ENCODE measurements at regions not wholly inside any gene's neighbourhood (a gene's known extent, or its start where the extent isn't known, plus 50 kb on each side); places are given as distances from the start of the nearest gene placed in this dataset.

GRCh38 chr9:102700936-102701335 is 294.2 kb upstream of the CYLC2 start:
- in situ Hi-C loops (cut with HindIII; ENCODE audit: low pct_unique_long_range_greater_than_20kb, low sequenced_read_pairs): no loop called here
- Histone ChIP-seq H3K9me3 (ENCODE audit: control insufficient read depth, insufficient read depth, low read depth, low read length) (no peaks in the 10 kb centered on the region), H3K36me3 (ENCODE audit: control insufficient read depth, insufficient read depth, low read length) (no peaks in the 10 kb centered on the region), H3K4me1 (ENCODE audit: control insufficient read depth, insufficient read depth, low read length) (no peaks in the 10 kb centered on the region), H3K27ac (ENCODE audit: low read length) (no peak overlapping the region), H3K27me3 (ENCODE audit: control insufficient read depth, insufficient read depth, low read length) (no peaks in the 10 kb centered on the region), H3K4me3 (ENCODE audit: low read depth in 2 of 2, low read length in 2 of 2) (no peak overlapping the region)
- DNase-seq (ENCODE audit: low read depth, low spot score): no peak
- TF ChIP-seq SIN3A (IDR thresholded peaks at IDR 0.05; ENCODE audit: borderline replicate concordance, insufficient read depth, low read depth, low read length): no peak
- TF ChIP-seq TCF7L2 (IDR thresholded peaks at IDR 0.05; ENCODE audit: low read depth, low read length): no peak
- TF ChIP-seq, protein P1, sequence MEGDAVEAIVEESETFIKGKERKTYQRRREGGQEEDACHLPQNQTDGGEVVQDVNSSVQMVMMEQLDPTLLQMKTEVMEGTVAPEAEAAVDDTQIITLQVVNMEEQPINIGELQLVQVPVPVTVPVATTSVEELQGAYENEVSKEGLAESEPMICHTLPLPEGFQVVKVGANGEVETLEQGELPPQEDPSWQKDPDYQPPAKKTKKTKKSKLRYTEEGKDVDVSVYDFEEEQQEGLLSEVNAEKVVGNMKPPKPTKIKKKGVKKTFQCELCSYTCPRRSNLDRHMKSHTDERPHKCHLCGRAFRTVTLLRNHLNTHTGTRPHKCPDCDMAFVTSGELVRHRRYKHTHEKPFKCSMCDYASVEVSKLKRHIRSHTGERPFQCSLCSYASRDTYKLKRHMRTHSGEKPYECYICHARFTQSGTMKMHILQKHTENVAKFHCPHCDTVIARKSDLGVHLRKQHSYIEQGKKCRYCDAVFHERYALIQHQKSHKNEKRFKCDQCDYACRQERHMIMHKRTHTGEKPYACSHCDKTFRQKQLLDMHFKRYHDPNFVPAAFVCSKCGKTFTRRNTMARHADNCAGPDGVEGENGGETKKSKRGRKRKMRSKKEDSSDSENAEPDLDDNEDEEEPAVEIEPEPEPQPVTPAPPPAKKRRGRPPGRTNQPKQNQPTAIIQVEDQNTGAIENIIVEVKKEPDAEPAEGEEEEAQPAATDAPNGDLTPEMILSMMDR (IDR thresholded peaks at IDR 0.05): no peak
- TF ChIP-seq, protein P2, sequence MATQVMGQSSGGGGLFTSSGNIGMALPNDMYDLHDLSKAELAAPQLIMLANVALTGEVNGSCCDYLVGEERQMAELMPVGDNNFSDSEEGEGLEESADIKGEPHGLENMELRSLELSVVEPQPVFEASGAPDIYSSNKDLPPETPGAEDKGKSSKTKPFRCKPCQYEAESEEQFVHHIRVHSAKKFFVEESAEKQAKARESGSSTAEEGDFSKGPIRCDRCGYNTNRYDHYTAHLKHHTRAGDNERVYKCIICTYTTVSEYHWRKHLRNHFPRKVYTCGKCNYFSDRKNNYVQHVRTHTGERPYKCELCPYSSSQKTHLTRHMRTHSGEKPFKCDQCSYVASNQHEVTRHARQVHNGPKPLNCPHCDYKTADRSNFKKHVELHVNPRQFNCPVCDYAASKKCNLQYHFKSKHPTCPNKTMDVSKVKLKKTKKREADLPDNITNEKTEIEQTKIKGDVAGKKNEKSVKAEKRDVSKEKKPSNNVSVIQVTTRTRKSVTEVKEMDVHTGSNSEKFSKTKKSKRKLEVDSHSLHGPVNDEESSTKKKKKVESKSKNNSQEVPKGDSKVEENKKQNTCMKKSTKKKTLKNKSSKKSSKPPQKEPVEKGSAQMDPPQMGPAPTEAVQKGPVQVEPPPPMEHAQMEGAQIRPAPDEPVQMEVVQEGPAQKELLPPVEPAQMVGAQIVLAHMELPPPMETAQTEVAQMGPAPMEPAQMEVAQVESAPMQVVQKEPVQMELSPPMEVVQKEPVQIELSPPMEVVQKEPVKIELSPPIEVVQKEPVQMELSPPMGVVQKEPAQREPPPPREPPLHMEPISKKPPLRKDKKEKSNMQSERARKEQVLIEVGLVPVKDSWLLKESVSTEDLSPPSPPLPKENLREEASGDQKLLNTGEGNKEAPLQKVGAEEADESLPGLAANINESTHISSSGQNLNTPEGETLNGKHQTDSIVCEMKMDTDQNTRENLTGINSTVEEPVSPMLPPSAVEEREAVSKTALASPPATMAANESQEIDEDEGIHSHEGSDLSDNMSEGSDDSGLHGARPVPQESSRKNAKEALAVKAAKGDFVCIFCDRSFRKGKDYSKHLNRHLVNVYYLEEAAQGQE (IDR thresholded peaks at IDR 0.05; ENCODE audit: insufficient read depth in 1 of 2, low read depth in 2 of 2, low read length in 1 of 2): no peak
- no peak for TF ChIP-seq POLR2AphosphoS5 (IDR thresholded peaks at IDR 0.05; ENCODE audit: low read depth, low read length)
- POLR2A ChIA-PET: no interaction called here
- intact Hi-C loops (cut with micrococcal nuclease; ENCODE audit: unreplicated experiment): no loop called here
- CTCF ChIA-PET: no interaction called here
- no TSS peak for BruUV-seq (replicated peaks)
- ATAC-seq: no peak

DNA sequence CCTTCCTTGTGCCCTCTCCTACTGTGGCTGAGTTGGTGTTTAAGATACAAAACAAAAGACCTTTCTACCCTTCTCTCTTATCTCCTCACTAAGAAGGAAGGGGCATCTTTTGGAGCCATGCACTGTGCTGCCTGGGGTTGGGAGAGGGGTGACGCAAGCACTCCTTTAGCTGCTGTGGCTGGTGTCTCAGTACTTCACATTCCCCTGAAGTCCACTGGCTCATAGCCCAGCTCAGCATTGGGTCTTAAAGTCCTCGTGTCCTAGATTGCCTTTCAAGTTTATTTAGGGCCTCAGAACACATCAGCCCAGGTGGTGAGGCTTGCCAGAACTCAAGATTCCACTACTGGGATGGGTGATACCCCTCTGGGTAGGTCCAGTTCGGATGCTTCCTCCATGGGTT is 325.9 kb upstream of the CYLC2 start:
- Histone ChIP-seq H3K4me1 (ENCODE audit: control insufficient read depth, insufficient read depth, low read length) (no peaks in the 10 kb centered on the region), H3K9me3 (ENCODE audit: control insufficient read depth, insufficient read depth, low read depth, low read length) (no peaks in the 10 kb centered on the region), H3K27ac (ENCODE audit: low read length) (no peak overlapping the region), H3K36me3 (ENCODE audit: control insufficient read depth, insufficient read depth, low read length) (no peaks in the 10 kb centered on the region), H3K4me3 (ENCODE audit: low read depth in 2 of 2, low read length in 2 of 2) (no peak overlapping the region), H3K27me3 (ENCODE audit: control insufficient read depth, insufficient read depth, low read length) (no peaks in the 10 kb centered on the region)
- in situ Hi-C loops (cut with HindIII; ENCODE audit: low pct_unique_long_range_greater_than_20kb, low sequenced_read_pairs): no loop called here
- DNase-seq (ENCODE audit: low read depth, low spot score) (no peak), ATAC-seq (no peak)
- intact Hi-C loops (cut with micrococcal nuclease; ENCODE audit: unreplicated experiment): no loop called here
- ChIA-PET CTCF (no interaction called here), POLR2A (no interaction called here)
- BruUV-seq (replicated peaks): no TSS peak
- TF ChIP-seq, protein P1 (IDR thresholded peaks at IDR 0.05): no peak
- TF ChIP-seq TCF7L2 (IDR thresholded peaks at IDR 0.05; ENCODE audit: low read depth, low read length): no peak
- no peak for TF ChIP-seq POLR2AphosphoS5 (IDR thresholded peaks at IDR 0.05; ENCODE audit: low read depth, low read length)
- TF ChIP-seq, protein P2 (IDR thresholded peaks at IDR 0.05; ENCODE audit: insufficient read depth in 1 of 2, low read depth in 2 of 2, low read length in 1 of 2): no peak
